KBM-7 (cell line): ENCODE measurements at regions not wholly inside any gene's neighbourhood (a gene's known extent, or its start where the extent isn't known, plus 50 kb on each side); places are given as distances from the start of the nearest gene placed in this dataset.

Experiments used
- DNase-seq: peaks from one replicate; pipeline ENCODE4 v3.0.0-alpha.2; 2015
- in situ Hi-C: fragments of 300-500 bp; cut with MboI; formaldehyde crosslinking; loops from 2 replicates; pipeline ENCODE4 v1.14.3; 2020; ENCODE audit warnings: low sequenced_read_pairs, low pct_unique_long_range_greater_than_20kb, mixed read lengths

- in situ Hi-C loops = no loop called here
- DNase-seq = no peak
Measured at GRCh38 chr4:186878203-186878776, 154.6 kb upstream of the FAT1 start.

GRCh38 chr4:186881521-186882220, 158.0 kb upstream of the FAT1 start:
- no peak for DNase-seq
- in situ Hi-C loops = no loop called here

DNA sequence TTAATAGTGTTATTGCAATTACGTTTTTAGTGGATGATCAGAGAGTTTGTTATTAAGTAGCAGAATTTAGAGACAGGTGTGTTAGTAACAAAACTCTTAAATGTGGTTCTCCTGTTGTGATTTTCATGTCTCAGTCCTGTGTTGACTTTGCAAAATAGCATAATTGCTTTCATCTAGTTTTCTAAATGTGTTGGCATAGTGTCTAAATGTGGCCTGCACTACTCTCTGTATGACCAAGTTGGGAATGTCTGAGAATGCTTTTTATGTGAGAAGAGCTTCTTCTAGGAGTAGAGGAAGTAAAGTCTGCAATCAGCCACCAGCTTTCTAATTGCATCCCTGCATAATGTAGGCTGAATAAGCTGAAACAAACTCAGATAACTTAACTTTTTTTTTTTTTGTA, 158.6 kb upstream of the FAT1 start:
- in situ Hi-C loops = no loop called here
- DNase-seq = no peak

- in situ Hi-C loops = no loop called here
- no peak for DNase-seq
Measured at GRCh38 chr4:186885289-186885688, 161.6 kb upstream of the FAT1 start.

GRCh38 chr4:186886759-186887158, 163.1 kb upstream of the FAT1 start:
- in situ Hi-C loops = no loop called here

GRCh38 chr4:186887291-186887700, 163.6 kb upstream of the FAT1 start:
- in situ Hi-C loops = no loop called here
- peak; percentile 31 for DNase-seq

More at GRCh38 chr4:186886759-186887158, 163.1 kb upstream of the FAT1 start:
- DNase-seq = no peak

DNA sequence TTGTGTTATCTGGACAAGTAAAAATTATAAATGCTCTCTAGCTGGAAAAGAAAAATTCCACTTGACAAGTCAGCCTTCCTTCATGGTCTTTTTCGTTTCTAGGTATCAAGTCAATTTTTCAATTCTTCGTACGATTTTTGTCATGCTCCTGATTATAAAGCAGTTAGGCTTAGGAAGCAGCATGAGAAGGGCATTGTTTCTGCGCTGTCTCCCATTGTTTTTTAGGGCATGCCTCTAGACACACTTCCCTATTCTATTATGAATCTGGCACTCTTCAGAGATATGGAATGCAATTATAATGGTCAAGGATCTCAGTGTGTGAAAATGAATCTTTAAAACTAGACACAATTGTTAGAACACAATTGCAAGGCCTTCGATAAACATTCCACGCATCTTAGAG, 164.1 kb upstream of the FAT1 start:
- in situ Hi-C loops = no loop called here
- no peak for DNase-seq

- DNase-seq = no peak
- in situ Hi-C loops = no loop called here
Measured at GRCh38 chr4:186889876-186890643, 166.4 kb upstream of the FAT1 start.

GRCh38 chr4:186891859-186892486, 168.3 kb upstream of the FAT1 start:
- DNase-seq = no peak
- in situ Hi-C loops = no loop called here

DNA sequence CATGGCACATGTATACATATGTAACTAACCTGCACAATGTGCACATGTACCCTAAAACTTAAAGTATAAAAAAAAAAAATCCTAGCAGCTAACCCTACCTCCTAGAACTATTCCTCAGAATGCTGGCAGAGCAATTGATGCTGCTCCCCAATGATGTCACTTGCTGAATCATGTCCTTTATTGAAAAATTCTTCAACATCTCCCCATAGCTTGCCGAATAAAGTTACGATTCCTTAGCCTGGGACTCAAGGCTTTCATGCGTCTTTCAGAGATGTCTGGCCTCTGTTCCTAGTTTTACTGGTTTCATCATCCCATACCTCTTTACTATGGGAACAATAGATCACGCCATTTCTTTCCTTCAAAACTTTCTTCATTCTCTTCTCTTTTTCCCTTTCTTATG, 174.7 kb upstream of the FAT1 start:
- no peak for DNase-seq
- in situ Hi-C loops = no loop called here

GRCh38 chr4:186900232-186900900, 176.7 kb upstream of the FAT1 start:
- in situ Hi-C loops = no loop called here
- DNase-seq = peak; percentile 27

DNA sequence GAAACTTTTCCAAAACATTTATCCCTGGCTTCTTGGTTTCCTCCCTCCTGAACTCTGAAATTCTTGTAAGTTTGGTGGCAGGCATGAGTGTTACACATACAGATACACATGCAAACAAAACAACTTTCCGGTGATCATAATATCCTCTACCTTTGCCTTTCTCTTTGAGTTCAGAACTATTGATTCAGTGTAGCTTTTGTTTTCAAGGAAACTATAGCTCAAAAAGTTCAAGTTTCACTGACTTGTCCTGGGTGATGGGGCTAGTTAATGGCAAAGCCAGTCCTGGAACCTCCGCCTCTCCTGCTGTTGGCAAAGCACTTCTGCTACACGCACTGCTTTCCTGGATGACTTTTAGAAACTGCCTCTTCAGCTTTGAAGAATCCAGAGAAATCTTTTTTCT, 177.3 kb upstream of the FAT1 start:
- in situ Hi-C loops = no loop called here

DNA sequence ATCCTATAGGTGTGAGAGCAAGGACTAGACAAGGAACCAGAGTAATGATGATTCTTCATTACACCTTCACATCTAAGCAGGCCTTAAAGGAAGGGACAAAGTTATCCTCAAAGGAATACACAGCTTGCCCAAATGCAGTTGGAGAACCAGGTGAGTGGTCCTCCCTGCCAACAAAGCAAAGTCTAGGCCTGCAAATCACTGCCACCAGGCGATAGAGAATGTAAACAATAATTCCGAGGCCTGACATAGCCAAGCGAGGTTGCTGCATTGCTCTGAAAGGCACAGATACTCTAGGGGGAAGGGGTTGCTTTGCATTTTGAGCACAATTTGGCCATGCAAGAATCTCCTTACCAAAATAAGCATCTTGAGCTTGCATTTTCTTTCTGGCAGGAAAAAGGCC, 178.2 kb upstream of the FAT1 start:
- no peak for DNase-seq
- in situ Hi-C loops = no loop called here

More for the DNA sequence above, 177.3 kb upstream of the FAT1 start:
- DNase-seq = no peak

DNA sequence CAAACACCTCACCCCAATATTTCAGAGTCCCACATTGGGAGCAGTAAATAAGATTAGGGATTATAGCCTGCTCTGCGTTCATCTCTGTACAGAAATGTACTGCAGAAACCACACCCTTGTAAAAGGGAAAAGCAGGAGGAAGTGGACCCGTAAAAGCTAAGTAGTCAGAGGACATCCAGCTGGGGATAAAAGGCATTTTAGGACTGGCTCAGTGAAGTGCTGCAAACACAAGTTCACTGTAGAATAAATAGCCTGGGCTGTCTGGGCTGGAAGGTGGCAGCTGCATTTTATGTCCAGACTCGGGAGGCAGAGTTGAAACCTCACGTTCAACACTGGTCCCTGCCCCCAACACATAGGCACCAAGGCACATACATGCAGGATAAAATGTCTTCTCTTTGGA, 178.7 kb upstream of the FAT1 start:
- DNase-seq = peak; percentile 48
- in situ Hi-C loops = no loop called here

DNA sequence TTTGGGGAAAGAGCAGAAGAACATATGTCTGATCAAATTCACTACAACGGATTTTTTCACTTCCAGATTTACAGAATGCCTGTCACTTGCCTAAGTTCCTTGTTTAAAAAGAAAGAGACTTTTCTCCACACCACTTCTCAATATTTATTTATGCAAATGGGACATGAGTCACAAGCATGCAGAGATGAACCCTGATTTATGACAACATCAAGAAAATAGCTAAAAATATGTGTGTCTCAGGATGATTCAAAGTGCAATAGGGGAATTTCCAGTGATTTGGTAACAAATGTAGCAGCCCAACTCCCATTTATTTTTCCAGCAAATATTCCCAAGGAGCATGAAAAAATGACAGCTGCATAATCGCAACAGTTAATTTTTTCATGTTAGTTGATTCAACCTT, 180.4 kb upstream of the FAT1 start:
- in situ Hi-C loops = no loop called here
- DNase-seq = no peak

- DNase-seq = no peak
- in situ Hi-C loops = no loop called here
Measured at GRCh38 chr4:186906722-186907121, 183.1 kb upstream of the FAT1 start.

- DNase-seq = no peak
- in situ Hi-C loops = no loop called here
Measured at GRCh38 chr4:186910385-186910784, 186.7 kb upstream of the FAT1 start.

DNA sequence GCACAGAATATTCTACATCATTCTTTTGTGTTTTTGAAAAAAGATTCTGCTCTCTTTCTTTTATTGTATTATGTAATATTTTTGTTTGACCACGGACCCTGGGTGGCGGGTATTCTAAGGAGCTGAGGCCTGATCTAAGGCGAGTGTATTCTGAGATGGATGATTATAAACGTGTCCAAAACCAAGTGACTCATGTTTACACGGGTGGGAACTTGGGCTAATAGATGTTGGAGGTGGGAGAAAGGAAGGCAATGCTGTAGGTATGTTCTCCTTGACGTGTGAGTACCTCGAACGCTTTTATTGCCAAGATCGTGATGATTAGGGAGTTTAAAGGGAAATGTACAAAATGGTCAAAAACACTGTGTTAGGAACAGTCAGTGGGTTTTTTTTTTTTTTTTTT, 188.9 kb upstream of the FAT1 start:
- no peak for DNase-seq
- in situ Hi-C loops = no loop called here

GRCh38 chr4:186915816-186916215, 192.2 kb upstream of the FAT1 start:
- no peak for DNase-seq
- in situ Hi-C loops = no loop called here
